ENCODE measurements at regions not wholly inside any gene's neighbourhood (a gene's known extent, or its start where the extent isn't known, plus 50 kb on each side); places are given as distances from the start of the nearest gene placed in this dataset.

DNA sequence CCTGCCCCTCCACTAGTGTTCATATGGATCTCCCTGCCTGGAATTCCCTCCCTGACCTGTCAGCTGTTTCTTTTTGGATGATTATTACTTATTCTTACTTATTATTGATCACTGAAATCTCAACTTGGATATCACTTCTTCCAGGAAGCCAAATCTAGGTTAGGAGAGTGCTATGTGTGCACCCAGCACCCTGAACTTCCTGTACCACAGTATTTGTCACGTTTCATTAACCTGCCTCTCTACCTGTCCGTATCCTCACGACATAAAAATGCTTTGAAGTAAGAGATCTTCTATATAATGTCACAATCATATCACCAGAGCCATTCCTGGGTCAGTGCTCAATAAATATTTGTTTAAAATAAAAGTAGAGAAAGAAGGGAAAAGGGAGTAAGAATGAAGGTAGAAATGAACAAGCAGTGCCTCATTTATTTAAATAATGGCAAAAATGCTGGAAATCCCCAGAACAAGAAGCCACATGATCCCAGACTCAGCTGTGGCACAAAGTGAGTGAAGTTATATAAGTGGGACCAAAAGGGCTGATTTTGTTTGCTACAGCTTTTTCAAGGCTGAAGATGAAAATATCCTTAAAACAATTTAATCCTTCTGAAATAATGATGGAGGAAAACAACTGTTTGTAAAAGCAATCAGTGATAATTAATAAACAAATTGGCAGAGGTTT lies 88.0 kb upstream of the MANEA start:
- TF ChIP-seq, protein P1, sequence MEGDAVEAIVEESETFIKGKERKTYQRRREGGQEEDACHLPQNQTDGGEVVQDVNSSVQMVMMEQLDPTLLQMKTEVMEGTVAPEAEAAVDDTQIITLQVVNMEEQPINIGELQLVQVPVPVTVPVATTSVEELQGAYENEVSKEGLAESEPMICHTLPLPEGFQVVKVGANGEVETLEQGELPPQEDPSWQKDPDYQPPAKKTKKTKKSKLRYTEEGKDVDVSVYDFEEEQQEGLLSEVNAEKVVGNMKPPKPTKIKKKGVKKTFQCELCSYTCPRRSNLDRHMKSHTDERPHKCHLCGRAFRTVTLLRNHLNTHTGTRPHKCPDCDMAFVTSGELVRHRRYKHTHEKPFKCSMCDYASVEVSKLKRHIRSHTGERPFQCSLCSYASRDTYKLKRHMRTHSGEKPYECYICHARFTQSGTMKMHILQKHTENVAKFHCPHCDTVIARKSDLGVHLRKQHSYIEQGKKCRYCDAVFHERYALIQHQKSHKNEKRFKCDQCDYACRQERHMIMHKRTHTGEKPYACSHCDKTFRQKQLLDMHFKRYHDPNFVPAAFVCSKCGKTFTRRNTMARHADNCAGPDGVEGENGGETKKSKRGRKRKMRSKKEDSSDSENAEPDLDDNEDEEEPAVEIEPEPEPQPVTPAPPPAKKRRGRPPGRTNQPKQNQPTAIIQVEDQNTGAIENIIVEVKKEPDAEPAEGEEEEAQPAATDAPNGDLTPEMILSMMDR (IDR thresholded peaks at IDR 0.05; ENCODE audit: control extremely low read depth in 1 of 3, insufficient read depth in 1 of 3, low read depth in 1 of 3, low read length in 3 of 3), result no peak
- TF ChIP-seq YY1 (IDR thresholded peaks at IDR 0.05; ENCODE audit: low read depth, low read length), result no peak
- TF ChIP-seq POLR2A (IDR thresholded peaks at IDR 0.05; ENCODE audit: control extremely low read depth in 1 of 2, low read depth in 2 of 2, low read length in 2 of 2), result no peak
- TF ChIP-seq CHD2 (IDR thresholded peaks at IDR 0.05; ENCODE audit: low read length), result no peak
- no peak for TF ChIP-seq CREB1 (IDR thresholded peaks at IDR 0.05)
- no peak for TF ChIP-seq EGR1 (IDR thresholded peaks at IDR 0.05; ENCODE audit: borderline replicate concordance, low read depth, low read length)
- TF ChIP-seq ASH2L (IDR thresholded peaks at IDR 0.05; ENCODE audit: low read length), result no peak
